ENCODE measurements at regions not wholly inside any gene's neighbourhood (a gene's known extent, or its start where the extent isn't known, plus 50 kb on each side); places are given as distances from the start of the nearest gene placed in this dataset.

DNA sequence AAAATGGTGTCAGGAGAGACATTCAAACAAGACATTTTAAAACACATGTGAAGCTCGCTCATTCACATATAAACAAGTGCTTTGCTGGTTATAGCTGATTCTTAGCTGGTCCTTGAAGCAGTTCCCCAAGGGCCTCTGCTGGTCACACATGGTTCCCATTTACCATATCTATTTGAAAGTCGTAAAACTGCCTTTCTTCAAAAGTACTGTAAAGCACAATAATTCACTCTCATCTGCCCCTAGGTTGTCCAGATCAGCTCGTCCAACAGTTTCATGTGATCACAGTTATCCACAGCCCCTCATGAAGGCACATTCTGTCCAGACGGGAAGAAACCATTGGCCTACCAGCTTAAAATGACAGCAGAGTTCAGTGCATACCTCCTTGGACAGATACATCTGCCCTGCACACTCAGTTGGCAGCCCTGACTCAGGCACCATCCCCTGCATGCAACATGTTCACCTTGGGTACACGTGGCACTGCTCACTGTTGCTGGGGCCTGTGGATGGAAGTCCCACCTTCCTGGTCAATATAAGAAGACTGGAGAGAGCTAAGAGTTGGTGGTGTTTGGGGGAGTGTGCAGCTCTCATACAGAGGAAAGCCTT lies 108.0 kb upstream of the HAAO start:
- 41 to 48% methylated on average over 5 of the region's 5 CpGs for WGBS, 2 experiments (ENCODE audit: low coverage in 1 of 2, low lambda C conversion rate in 2 of 2, missing lambda C conversion rate in 2 of 2)
- Histone ChIP-seq H3K4me3 (no peak overlapping the region), H4K20me1 (ENCODE audit: insufficient read depth) (no peaks in the 10 kb centered on the region), H2AFZ (no peak overlapping the region), H3K9me3 (ENCODE audit: low read depth) (no peaks in the 10 kb centered on the region), H3K36me3 (ENCODE audit: low read depth) (no peaks in the 10 kb centered on the region), H3K9me2 (ENCODE audit: insufficient read depth) (no peaks in the 10 kb centered on the region), H3F3A (ENCODE audit: insufficient read depth) (peaks cover 16% of the 10 kb centered on the region; the same call in 1 of the 2 replicates), H3K27ac (no peak overlapping the region), H3K4me2 (ENCODE audit: unreplicated experiment) (no peak overlapping the region), H3K4me1 (ENCODE audit: insufficient read depth) (peaks cover 15% of the 10 kb centered on the region), H3K79me2 (ENCODE audit: insufficient read depth) (no peaks in the 10 kb centered on the region), H3K27me3 (replicated peaks; ENCODE audit: insufficient read depth) (no peaks in the 10 kb centered on the region), H3K9ac (no peak overlapping the region)
- in situ Hi-C loops (cut with MboI) = no loop called here
- no peak for DNase-seq
- no peak for TF ChIP-seq EZH2phosphoT487 (IDR thresholded peaks at IDR 0.05; ENCODE audit: insufficient read depth, low read depth)
- TF ChIP-seq EZH2 (IDR thresholded peaks at IDR 0.05; ENCODE audit: insufficient read depth, poor library complexity, severe bottlenecking) = no peak

DNA sequence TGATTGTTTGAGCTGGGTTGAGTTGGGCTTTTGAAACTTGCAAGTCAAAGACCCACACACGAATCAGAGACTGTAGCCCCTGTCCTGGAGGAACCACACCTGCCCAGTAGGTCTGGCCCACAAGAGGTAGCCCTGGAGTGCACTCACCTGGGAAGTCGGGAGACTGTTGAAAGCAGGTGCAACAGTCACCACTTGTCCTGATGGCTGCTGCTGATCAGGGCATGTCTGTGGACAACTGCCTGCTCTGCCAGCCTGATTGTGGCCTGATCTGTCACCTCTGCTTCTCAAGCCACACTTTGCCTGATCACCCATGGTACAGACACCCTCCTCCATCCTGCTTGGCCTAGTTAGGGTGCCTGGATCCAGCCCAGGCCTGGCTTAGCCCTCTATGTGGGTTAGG lies 105.0 kb upstream of the HAAO start:
- Histone ChIP-seq H3K27ac (no peak overlapping the region), H3K9me2 (ENCODE audit: insufficient read depth) (no peaks in the 10 kb centered on the region), H3K4me2 (ENCODE audit: unreplicated experiment) (no peak overlapping the region), H3K27me3 (replicated peaks; ENCODE audit: insufficient read depth) (no peaks in the 10 kb centered on the region), H3K9me3 (ENCODE audit: low read depth) (no peaks in the 10 kb centered on the region), H3K4me3 (no peak overlapping the region), H4K20me1 (ENCODE audit: insufficient read depth) (no peaks in the 10 kb centered on the region), H3F3A (ENCODE audit: insufficient read depth) (peaks cover 16% of the 10 kb centered on the region; the same call in 1 of the 2 replicates), H2AFZ (no peak overlapping the region), H3K79me2 (ENCODE audit: insufficient read depth) (no peaks in the 10 kb centered on the region), H3K36me3 (ENCODE audit: low read depth) (no peaks in the 10 kb centered on the region), H3K9ac (no peak overlapping the region), H3K4me1 (ENCODE audit: insufficient read depth) (peaks cover 15% of the 10 kb centered on the region)
- WGBS, 2 experiments (ENCODE audit: low coverage in 1 of 2, low lambda C conversion rate in 2 of 2, missing lambda C conversion rate in 2 of 2) = 34 to 66% methylated on average over 2 of the region's 2 CpGs
- in situ Hi-C loops (cut with MboI) = no loop called here
- TF ChIP-seq EZH2 (IDR thresholded peaks at IDR 0.05; ENCODE audit: insufficient read depth, poor library complexity, severe bottlenecking) (no peak), EZH2phosphoT487 (IDR thresholded peaks at IDR 0.05; ENCODE audit: insufficient read depth, low read depth) (no peak)
- DNase-seq = no peak

DNA sequence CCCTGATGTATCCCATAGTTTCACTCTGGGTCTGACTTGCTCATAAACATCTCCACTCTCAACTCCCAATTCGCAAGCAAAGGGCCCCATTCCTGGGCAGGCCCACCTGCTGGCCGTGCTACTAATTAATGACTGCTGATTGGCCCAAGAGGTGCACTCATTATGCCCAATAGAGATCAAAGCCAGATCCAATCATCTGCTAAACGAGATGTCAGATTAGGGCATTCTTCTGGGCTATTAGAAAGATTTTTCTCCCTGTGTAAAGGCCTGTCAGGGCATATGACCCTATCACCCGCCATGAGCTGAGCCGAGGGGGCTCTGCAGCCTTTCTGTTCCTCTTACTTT lies 103.4 kb upstream of the HAAO start:
- H3K27me3 ChIP-seq (replicated peaks; ENCODE audit: insufficient read depth) = no peaks in the 10 kb centered on the region
- no peak for DNase-seq
- H2AFZ ChIP-seq = no peak overlapping the region
- H3K4me2 ChIP-seq (ENCODE audit: unreplicated experiment) = no peak overlapping the region
- H3K4me3 ChIP-seq = no peak overlapping the region
- no peaks in the 10 kb centered on the region for H3K79me2 ChIP-seq (ENCODE audit: insufficient read depth)
- H3F3A ChIP-seq (ENCODE audit: insufficient read depth) = peaks cover 4% of the 10 kb centered on the region; the same call in 1 of the 2 replicates
- peaks cover 6% of the 10 kb centered on the region for H3K4me1 ChIP-seq (ENCODE audit: insufficient read depth)
- no peak overlapping the region for H3K27ac ChIP-seq
- H3K36me3 ChIP-seq (ENCODE audit: low read depth) = no peaks in the 10 kb centered on the region
- 80 to 88% methylated on average over 5 of the region's 5 CpGs for WGBS, 2 experiments (ENCODE audit: low coverage in 1 of 2, low lambda C conversion rate in 2 of 2, missing lambda C conversion rate in 2 of 2)
- H4K20me1 ChIP-seq (ENCODE audit: insufficient read depth) = no peaks in the 10 kb centered on the region
- H3K9ac ChIP-seq = no peak overlapping the region
- no peak for TF ChIP-seq EZH2phosphoT487 (IDR thresholded peaks at IDR 0.05; ENCODE audit: insufficient read depth, low read depth)
- no peak for TF ChIP-seq EZH2 (IDR thresholded peaks at IDR 0.05; ENCODE audit: insufficient read depth, poor library complexity, severe bottlenecking)
- H3K9me3 ChIP-seq (ENCODE audit: low read depth) = no peaks in the 10 kb centered on the region
- in situ Hi-C loops (cut with MboI) = no loop called here
- no peaks in the 10 kb centered on the region for H3K9me2 ChIP-seq (ENCODE audit: insufficient read depth)

DNA sequence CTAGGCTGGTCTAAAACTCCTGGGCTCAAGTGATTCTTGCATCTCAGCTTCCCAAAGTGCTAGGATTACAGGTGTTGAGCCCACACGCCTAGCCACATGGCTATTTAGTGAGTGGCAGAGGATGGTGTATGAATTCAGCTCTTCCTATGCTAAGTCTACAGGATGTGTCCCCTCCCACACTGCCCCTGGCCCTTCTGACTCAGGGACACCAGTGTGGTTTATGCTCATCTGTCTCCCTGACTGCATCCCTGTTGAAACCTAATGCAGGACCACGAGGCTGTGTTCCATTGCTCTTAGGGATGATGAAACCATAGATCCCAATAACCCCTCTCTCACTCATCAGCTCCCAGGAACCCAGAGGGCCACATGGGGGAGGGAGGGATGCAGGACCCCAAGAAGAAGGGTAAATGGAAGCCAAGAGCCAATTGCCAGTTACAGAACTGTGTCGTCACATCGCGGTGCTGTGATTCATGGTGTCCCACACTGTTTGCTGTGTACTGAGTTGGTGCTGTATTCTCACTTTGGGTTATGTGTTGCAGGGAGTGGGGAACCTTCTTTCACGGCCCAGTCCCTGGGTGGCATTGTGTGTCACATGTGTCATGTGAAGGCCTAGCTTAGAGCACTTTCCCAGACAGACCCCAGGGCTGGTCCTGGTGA lies 102.9 kb upstream of the HAAO start:
- TF ChIP-seq EZH2 (IDR thresholded peaks at IDR 0.05; ENCODE audit: insufficient read depth, poor library complexity, severe bottlenecking) = no peak
- TF ChIP-seq EZH2phosphoT487 (IDR thresholded peaks at IDR 0.05; ENCODE audit: insufficient read depth, low read depth) = no peak
- Histone ChIP-seq H4K20me1 (ENCODE audit: insufficient read depth) (no peaks in the 10 kb centered on the region), H3K9ac (no peak overlapping the region), H2AFZ (no peak overlapping the region), H3F3A (ENCODE audit: insufficient read depth) (0 out of 2 replicates have a peak, but pooled peaks cover under 1% of the 10 kb centered on the region), H3K27me3 (replicated peaks; ENCODE audit: insufficient read depth) (no peaks in the 10 kb centered on the region), H3K4me3 (no peak overlapping the region), H3K9me3 (ENCODE audit: low read depth) (no peaks in the 10 kb centered on the region), H3K79me2 (ENCODE audit: insufficient read depth) (no peaks in the 10 kb centered on the region), H3K27ac (no peak overlapping the region), H3K4me2 (ENCODE audit: unreplicated experiment) (no peak overlapping the region), H3K36me3 (ENCODE audit: low read depth) (no peaks in the 10 kb centered on the region), H3K9me2 (ENCODE audit: insufficient read depth) (no peaks in the 10 kb centered on the region), H3K4me1 (ENCODE audit: insufficient read depth) (peaks cover 6% of the 10 kb centered on the region)
- 86% methylated on average over 6 of the region's 6 CpGs for WGBS, 2 experiments (ENCODE audit: low coverage in 1 of 2, low lambda C conversion rate in 2 of 2, missing lambda C conversion rate in 2 of 2)
- in situ Hi-C loops (cut with MboI) = no loop called here
- no peak for DNase-seq
